GM21423 (cell line): ENCODE measurements at regions not wholly inside any gene's neighbourhood (a gene's known extent, or its start where the extent isn't known, plus 50 kb on each side); places are given as distances from the start of the nearest gene placed in this dataset.
"Not testable (repeated sequence)": the region's sequence is repeated elsewhere in the genome, so short reads cannot be mapped to it uniquely, and the experiment has no call there.

ENCODE experiments used
- ATAC-seq: cut with Tn5 transposase; IDR thresholded peaks from one replicate; pipeline ENCODE4 v1.9.1; 2021; ENCODE audit warnings: mild to moderate bottlenecking, moderate library complexity; ENCODE audit not compliant: unreplicated experiment

DNA sequence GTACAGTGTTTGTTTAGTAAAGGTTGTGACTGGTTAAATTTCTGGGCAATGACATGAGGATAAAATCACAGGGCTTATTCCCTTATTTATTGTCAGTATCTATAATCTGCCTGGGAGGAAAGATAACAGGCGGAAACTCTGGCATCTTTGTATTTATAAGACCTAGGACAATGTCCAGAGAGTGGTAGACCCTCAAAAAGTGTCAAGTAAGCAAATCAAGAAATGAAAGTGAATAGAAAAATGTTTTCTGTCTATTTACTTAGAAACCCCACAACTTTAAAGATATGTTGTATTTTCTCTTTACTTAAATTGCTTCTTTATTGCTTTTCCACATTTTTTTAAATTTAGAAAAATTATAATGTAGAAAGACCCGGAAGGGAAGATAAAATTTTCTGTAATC lies 544.6 kb downstream of the EDEM1 start:
- no peak for ATAC-seq

- ATAC-seq, result no peak
Observed at GRCh38 chr3:5733995-5734394, 546.5 kb downstream of the EDEM1 start.

- ATAC-seq, result no peak
Observed at GRCh38 chr3:5735896-5736295, 548.4 kb downstream of the EDEM1 start.

DNA sequence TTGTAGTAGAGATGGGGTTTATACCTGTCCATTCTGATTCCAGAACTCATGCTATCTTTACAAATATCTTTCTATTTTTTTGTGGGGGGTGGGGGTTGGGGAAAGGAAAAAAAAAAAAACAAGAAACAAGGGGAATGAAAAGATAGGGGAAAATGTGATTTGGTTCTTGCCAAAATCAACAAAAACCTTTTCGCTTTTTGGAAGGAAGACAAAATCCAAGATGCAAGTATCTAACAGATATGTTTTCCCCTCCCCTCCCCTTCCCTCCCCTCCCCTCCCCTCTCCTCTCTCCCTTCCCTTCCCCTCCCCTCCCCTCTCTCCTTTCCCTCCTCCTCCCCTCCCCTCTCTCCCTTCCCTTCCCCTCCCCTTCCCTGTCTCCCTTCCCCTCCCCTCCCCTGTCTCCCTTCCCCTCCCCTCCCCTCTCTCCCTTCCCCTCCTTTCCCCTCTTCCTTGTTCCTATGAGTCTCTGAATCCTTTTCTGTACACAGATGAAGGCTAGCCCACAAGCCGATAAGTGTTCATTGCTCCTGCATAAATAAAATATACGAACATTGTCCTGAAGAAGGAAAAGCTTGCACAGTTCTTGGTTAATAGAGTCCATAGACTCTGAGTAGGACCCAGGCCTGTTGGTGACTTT lies 551.9 kb downstream of the EDEM1 start:
- ATAC-seq, result no peak

DNA sequence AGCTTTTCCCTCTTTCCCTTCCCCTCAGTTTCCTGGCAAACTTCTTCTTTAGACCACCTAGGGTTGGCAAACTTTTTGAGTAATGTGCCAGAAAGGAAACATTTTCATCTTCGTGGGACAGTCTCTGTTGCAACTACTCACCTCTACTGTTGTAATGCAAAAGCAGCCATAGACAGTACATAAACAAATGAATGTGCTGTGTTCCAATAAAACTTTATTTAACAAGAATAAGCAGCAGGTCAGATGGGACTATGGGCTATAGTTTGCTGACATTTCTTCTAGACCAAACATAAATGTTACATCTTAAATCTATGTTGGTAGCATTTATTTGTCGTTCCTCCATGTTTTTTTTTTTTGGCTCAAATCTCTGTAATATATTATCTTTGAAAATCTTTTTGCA lies 552.4 kb downstream of the EDEM1 start:
- no peak for ATAC-seq

DNA sequence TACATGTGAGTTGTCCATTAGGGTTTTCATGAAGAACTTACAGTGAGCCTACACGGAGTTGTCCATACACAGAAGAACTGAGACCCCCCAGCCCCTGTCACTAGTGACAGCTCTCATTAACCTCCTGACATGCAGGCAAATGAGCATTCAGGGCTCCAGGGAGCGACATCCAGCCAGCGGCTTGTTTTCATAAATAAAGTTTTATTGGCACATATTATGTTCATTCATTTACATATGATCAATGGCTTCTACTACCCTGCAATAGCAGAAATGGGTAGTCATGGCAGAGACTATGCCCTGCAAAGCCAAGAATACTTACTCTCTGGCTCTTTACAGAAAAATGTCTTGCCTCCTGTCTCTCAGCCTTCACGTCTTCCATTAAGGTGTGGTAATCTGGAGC lies 553.5 kb downstream of the EDEM1 start:
- no peak for ATAC-seq

DNA sequence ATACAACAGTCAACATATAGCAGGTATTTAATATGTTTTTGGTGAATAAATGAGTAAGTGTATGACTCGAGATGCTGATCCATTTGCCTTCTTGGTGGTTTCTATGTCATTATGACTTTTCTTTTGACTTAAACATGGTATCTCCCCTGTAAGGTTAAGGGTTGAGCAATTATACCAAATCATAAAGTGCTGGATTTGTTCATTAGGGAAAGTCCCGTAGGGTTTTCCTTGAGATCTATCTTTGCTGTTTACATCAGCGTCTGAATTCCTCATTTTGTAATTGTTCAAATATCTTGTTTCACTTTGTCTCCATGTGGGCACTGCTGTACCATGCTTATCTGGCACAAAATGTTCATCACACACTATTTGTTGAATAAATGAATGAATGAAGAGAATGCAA lies 562.6 kb downstream of the EDEM1 start:
- ATAC-seq, result no peak

GRCh38 chr3:5750874-5751640 lies 563.5 kb downstream of the EDEM1 start:
- no peak for ATAC-seq

DNA sequence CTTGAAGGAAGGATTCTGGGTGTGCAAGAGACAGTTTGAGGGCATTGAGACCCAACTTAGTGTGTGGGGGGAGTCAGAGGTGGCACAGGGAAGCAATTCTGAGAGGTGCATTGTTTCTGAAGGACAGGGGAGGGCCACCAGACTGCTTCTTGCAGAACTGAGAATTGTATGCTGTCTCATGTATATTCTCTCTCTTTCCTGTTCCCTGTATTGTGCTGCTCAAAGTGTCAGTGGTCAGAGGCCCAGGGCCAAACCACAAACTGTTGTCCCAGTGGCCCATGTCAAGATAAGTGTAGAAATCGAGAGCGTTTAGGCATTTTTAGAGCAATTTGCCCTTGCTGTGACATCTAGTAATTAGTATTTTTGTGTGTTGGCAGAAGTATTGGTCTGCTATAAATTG lies 567.1 kb downstream of the EDEM1 start:
- peak; percentile 50 for ATAC-seq

DNA sequence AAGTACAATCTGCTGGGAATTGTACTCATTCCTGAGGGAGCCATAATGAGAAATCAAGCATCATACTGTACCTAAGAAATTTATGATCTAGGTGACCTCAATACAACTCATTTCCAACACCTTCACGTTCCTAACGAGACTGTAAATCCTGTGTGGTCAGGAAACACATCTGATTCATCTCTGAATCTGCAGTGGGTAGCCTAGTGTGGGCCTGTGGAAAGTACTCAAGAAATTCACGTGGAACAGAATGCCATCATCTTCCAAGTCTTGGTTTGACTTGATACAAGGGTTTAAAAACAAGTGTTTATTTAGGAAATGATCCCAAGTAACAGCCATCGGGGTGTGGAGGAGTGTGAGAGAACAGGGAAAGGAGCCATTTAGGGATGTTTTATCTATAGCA lies 568.9 kb downstream of the EDEM1 start:
- ATAC-seq, result no peak

DNA sequence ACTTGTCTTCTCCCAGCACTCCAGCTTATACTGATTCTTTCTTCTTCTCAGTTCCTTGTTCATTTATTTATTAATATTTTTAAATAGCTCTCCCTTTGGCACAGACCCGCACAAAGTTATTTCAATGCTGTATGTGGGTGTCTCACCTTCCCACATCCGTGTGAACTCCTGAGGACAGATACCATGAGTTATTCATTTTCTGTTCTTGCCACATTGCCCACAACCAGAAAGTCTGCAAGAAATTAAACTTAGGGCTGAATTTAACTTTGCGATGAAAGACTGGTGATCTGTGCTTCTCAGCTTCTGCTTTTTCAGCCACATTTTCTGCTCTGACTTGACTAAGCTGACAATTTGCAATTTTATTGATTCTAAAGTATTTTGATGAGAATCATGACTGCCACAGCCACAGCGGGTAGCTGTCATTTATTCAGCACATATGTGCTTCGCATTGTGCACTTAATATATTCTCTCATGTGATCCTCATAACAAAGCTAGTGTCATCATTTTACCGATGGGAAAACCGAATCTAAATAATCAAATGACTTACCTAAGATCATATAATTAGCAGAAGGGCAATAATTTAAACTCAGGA lies 569.8 kb downstream of the EDEM1 start:
- no peak for ATAC-seq

GRCh38 chr3:5758699-5759098 lies 571.2 kb downstream of the EDEM1 start:
- ATAC-seq, result no peak

DNA sequence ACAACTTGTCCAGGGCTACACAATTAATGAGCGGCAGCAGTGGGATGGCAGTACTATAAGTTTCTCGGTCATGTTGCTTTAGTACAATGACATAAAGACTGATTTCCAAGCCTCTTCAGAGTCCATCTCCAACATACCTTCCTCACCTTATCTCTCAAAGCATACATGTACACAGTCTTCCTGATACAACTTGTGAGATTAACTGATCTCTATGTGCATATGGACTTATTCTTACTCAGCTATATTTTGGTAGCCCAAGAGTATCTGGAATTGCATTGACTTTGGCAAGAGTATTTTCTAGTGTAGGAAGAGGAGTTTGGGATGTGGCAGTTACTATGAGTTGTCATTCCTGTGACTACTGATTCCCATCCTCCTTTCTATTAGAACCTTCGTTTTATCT lies 575.0 kb downstream of the EDEM1 start:
- no peak for ATAC-seq

- ATAC-seq, result no peak
Observed at GRCh38 chr3:5766848-5767247, 579.3 kb downstream of the EDEM1 start.

- ATAC-seq, result no peak
Observed at GRCh38 chr3:5767304-5767703, 579.8 kb downstream of the EDEM1 start.

DNA sequence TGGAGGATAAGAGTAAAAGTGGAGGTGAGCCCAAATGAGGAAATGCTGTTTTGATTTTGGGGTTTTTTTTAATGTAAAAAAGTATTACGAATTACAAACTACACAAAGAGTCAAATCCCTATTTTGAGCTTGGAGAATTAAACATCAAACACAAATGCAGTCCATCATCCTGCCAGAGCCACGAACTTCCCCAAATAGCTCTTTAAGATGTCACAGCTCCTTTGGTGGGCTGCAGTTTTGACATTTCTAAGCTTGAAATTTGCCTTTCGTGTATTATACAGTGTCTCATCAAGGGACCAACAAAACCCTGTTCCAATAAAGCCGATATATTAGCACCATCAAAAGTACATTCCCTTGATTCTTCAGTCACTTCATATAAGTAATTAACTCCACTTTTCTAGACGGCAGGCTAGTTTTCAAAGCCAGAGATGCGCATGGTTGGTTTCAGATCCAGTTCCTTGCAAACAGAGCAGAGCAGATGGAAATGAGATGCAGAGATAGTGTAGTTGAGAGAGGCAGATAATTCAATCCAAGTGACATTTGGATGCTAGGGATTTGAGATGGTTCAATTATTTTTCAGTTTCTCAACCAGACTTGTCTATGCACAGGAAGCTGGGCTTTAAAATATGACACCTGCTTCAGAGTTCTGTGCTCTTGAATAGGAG lies 580.9 kb downstream of the EDEM1 start:
- no peak for ATAC-seq

- no peak for ATAC-seq
Observed at GRCh38 chr3:5769825-5770224, 582.3 kb downstream of the EDEM1 start.

- ATAC-seq, result no peak
Observed at GRCh38 chr3:5774337-5774736, 586.8 kb downstream of the EDEM1 start.

DNA sequence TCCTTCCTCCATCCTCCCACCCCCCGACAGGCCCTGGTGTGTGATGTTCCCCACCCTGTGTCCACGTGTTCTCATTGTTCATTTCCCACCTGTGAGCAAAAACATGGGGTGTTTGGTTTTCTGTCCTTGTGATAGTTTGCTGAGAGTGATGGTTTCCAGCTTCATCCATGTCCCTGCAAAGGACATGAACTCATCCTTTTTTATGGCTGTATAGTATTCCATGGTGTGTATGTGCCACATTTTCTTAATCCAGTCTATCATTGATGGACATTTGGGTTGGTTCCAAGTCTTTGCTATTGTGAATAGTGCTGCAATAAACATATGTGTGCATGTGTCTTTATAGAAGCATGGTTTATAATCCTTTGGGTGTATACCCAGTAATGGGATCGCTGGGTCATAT lies 587.6 kb downstream of the EDEM1 start:
- not testable (repeated sequence) for ATAC-seq

GRCh38 chr3:5784690-5785089 lies 597.2 kb downstream of the EDEM1 start:
- no peak for ATAC-seq

- no peak for ATAC-seq
Observed at GRCh38 chr3:5787861-5788488, 600.5 kb downstream of the EDEM1 start.
